ENCODE measurements at regions not wholly inside any gene's neighbourhood (a gene's known extent, or its start where the extent isn't known, plus 50 kb on each side); places are given as distances from the start of the nearest gene placed in this dataset.

- TF ChIP-seq, protein P1, sequence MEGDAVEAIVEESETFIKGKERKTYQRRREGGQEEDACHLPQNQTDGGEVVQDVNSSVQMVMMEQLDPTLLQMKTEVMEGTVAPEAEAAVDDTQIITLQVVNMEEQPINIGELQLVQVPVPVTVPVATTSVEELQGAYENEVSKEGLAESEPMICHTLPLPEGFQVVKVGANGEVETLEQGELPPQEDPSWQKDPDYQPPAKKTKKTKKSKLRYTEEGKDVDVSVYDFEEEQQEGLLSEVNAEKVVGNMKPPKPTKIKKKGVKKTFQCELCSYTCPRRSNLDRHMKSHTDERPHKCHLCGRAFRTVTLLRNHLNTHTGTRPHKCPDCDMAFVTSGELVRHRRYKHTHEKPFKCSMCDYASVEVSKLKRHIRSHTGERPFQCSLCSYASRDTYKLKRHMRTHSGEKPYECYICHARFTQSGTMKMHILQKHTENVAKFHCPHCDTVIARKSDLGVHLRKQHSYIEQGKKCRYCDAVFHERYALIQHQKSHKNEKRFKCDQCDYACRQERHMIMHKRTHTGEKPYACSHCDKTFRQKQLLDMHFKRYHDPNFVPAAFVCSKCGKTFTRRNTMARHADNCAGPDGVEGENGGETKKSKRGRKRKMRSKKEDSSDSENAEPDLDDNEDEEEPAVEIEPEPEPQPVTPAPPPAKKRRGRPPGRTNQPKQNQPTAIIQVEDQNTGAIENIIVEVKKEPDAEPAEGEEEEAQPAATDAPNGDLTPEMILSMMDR (IDR thresholded peaks at IDR 0.05): no peak
- no peak for TF ChIP-seq POLR2A (IDR thresholded peaks at IDR 0.05)
Measured at GRCh38 chr9:28158451-28158850, 585.2 kb upstream of the C9orf72 start.

Measured in lower leg skin (tissue), 3 donors.